ENCODE measurements at regions not wholly inside any gene's neighbourhood (a gene's known extent, or its start where the extent isn't known, plus 50 kb on each side); places are given as distances from the start of the nearest gene placed in this dataset.
"Not testable (repeated sequence)": the region's sequence is repeated elsewhere in the genome, so short reads cannot be mapped to it uniquely, and the experiment has no call there.

DNA sequence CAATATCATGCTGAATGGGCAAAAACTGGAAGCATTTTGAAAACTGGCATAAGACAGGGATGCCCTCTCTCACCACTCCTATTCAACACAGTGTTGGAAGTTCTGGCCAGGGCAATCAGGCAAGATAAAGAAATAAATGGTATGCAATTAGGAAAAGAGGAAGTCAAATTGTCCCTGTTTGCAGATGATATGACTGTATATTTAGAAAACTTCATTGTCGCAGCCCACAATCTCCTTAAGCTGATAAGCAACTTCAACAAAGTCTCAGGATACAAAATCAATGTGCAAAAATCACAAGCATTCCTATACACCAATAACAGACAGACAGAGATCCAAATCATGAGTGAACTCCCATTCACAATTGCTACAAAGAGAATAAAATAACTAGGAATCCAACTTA lies 136.8 kb downstream of the ZNF608 start:
- TF ChIP-seq POLR2A, POLR2AphosphoS5 (IDR thresholded peaks at IDR 0.05): not testable (repeated sequence)
- TF ChIP-seq, protein P1, sequence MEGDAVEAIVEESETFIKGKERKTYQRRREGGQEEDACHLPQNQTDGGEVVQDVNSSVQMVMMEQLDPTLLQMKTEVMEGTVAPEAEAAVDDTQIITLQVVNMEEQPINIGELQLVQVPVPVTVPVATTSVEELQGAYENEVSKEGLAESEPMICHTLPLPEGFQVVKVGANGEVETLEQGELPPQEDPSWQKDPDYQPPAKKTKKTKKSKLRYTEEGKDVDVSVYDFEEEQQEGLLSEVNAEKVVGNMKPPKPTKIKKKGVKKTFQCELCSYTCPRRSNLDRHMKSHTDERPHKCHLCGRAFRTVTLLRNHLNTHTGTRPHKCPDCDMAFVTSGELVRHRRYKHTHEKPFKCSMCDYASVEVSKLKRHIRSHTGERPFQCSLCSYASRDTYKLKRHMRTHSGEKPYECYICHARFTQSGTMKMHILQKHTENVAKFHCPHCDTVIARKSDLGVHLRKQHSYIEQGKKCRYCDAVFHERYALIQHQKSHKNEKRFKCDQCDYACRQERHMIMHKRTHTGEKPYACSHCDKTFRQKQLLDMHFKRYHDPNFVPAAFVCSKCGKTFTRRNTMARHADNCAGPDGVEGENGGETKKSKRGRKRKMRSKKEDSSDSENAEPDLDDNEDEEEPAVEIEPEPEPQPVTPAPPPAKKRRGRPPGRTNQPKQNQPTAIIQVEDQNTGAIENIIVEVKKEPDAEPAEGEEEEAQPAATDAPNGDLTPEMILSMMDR (IDR thresholded peaks at IDR 0.05) = not testable (repeated sequence)
